OCI-LY3 (cell line): ENCODE measurements at regions not wholly inside any gene's neighbourhood (a gene's known extent, or its start where the extent isn't known, plus 50 kb on each side); places are given as distances from the start of the nearest gene placed in this dataset.
"Not testable (repeated sequence)": the region's sequence is repeated elsewhere in the genome, so short reads cannot be mapped to it uniquely, and the experiment has no call there.

Source experiments
- H2AFZ ChIP-seq: fragments of 200-600, 300-600 bp; shearing (Covaris generic); 2 replicates; pipeline ENCODE4 v1.6.0; 2014; ENCODE audit warnings: antibody characterized with exemption, low read depth, low read length
- H3K27ac ChIP-seq: fragments of 200-600, 300-600 bp; sonication (generic); 2 replicates; pipeline ENCODE4 v1.5.1; 2014; ENCODE audit warnings: mild to moderate bottlenecking, low read length, moderate library complexity, mixed read lengths
- H3K27me3 ChIP-seq: fragments of 200-600, 300-600 bp; sonication (generic); 2 replicates; pipeline ENCODE4 v1.6.1; 2014; ENCODE audit warnings: low read depth, low read length, mixed read lengths
- H3K36me3 ChIP-seq: fragments of 200-600, 300-600 bp; sonication (generic); replicated peaks from 2 replicates; pipeline ENCODE3; 2014; ENCODE audit warnings: low read depth, low read length, mixed read lengths
- H3K4me1 ChIP-seq: fragments of 300-600, 200-600 bp; sonication (generic); 2 replicates; pipeline ENCODE4 v1.6.1; 2014; ENCODE audit warnings: low read length, mixed read lengths
- H3K4me2 ChIP-seq: fragments of 200-600, 300-600 bp; sonication (generic); 2 replicates; pipeline ENCODE4 v1.6.1; 2014; ENCODE audit warnings: low read length, mixed read lengths
- H3K4me3 ChIP-seq: fragments of 300-600, 200-600 bp; sonication (generic); 2 replicates; pipeline ENCODE4 v1.5.1; 2014; ENCODE audit warnings: antibody characterized with exemption, mild to moderate bottlenecking, low read length, moderate library complexity
- H3K79me2 ChIP-seq: fragments of 300-600, 200-600 bp; shearing (Covaris generic); 2 replicates; pipeline ENCODE4 v1.6.1; 2014; ENCODE audit warnings: mild to moderate bottlenecking, low read length, mixed read lengths
- H3K9ac ChIP-seq: fragments of 300-600, 200-600 bp; shearing (Covaris generic); 2 replicates; pipeline ENCODE4 v1.6.0; 2014; ENCODE audit warnings: mild to moderate bottlenecking, low read length, moderate library complexity
- H3K9me3 ChIP-seq: fragments of 200-600, 300-600 bp; shearing (Covaris generic); 2 replicates; pipeline ENCODE4 v1.6.1; 2014; ENCODE audit warnings: low read length, mixed read lengths; ENCODE audit not compliant: insufficient read depth
- H4K20me1 ChIP-seq: fragments of 200-600, 300-600 bp; sonication (generic); 2 replicates; pipeline ENCODE4 v1.6.1; 2016; ENCODE audit warnings: low read length, mixed read lengths; ENCODE audit not compliant: insufficient read depth
- EZH2phosphoT487 ChIP-seq: fragments of 200-600 bp; shearing (Covaris generic); IDR thresholded peaks from 2 replicates; pipeline ENCODE4 v1.6.1; 2018; ENCODE audit warnings: antibody characterized with exemption, mixed run types, low read depth
- TF ChIP-seq, protein P1 (sequence below): fragments of 200-600, 300-600 bp; sonication (generic); IDR thresholded peaks from 2 replicates; pipeline ENCODE4 v1.5.1; 2014; ENCODE audit warnings: antibody characterized with exemption, low read length, low read depth

DNA sequence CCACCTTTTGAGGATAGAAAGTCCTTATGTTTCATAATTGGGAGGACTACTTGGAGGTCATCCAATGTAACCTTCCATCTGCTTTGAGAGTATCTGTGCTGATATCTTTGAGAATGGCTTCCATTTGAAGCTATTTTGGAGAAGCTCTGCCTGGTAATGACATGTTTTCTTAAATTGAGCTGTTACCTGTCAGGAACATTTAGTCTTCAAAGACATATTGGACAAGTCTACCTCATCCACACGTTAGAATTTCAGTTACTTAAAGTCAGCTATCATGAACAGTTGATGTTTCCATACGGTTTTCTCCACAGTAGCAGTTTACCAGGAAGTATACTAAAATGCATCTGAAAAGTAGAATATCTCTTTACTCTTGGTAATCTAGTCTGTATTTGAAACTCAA, 318.5 kb downstream of the EDEM1 start:
- Histone ChIP-seq H3K9me3 (peaks cover 5% of the 10 kb centered on the region; the same call in 1 of the 2 replicates), H3K36me3 (peaks cover 3% of the 10 kb centered on the region), H3K4me2 (no peak overlapping the region), H3K4me1 (no peaks in the 10 kb centered on the region), H3K79me2 (no peaks in the 10 kb centered on the region), H4K20me1 (no peaks in the 10 kb centered on the region), H2AFZ (no peak overlapping the region), H3K9ac (no peak overlapping the region), H3K27me3 (peaks cover 33% of the 10 kb centered on the region), H3K27ac (no peak overlapping the region), H3K4me3 (no peak overlapping the region)
- TF ChIP-seq, protein P1, sequence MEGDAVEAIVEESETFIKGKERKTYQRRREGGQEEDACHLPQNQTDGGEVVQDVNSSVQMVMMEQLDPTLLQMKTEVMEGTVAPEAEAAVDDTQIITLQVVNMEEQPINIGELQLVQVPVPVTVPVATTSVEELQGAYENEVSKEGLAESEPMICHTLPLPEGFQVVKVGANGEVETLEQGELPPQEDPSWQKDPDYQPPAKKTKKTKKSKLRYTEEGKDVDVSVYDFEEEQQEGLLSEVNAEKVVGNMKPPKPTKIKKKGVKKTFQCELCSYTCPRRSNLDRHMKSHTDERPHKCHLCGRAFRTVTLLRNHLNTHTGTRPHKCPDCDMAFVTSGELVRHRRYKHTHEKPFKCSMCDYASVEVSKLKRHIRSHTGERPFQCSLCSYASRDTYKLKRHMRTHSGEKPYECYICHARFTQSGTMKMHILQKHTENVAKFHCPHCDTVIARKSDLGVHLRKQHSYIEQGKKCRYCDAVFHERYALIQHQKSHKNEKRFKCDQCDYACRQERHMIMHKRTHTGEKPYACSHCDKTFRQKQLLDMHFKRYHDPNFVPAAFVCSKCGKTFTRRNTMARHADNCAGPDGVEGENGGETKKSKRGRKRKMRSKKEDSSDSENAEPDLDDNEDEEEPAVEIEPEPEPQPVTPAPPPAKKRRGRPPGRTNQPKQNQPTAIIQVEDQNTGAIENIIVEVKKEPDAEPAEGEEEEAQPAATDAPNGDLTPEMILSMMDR = no peak
- TF ChIP-seq EZH2phosphoT487 = no peak

DNA sequence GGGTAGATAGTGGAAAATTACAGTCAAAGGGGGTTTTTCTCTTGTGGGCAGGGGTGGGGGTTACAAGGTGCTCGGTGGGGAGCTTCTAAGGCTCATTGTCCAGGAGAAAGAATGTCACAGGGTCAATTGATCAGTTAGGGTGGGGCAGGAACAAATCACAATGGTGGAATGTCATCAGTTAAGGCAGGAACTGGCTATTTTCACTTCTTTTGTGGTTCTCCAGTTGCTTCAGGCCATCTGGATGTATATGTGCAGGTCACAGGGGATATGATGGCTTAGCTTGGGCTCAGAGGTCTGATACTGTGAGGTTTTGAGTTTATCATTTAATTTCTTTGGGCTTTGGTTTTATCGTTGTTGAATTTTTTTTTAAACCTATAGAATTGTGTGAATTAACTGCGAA, 321.4 kb downstream of the EDEM1 start:
- not testable (repeated sequence) for H3K36me3 ChIP-seq, H3K27ac ChIP-seq, H3K4me1 ChIP-seq, H3K4me3 ChIP-seq, H2AFZ ChIP-seq, H3K9me3 ChIP-seq, H4K20me1 ChIP-seq, H3K4me2 ChIP-seq, H3K79me2 ChIP-seq, H3K9ac ChIP-seq
- H3K27me3 ChIP-seq = peaks cover 10% of the 10 kb centered on the region; the same call in 1 of the 2 replicates

DNA sequence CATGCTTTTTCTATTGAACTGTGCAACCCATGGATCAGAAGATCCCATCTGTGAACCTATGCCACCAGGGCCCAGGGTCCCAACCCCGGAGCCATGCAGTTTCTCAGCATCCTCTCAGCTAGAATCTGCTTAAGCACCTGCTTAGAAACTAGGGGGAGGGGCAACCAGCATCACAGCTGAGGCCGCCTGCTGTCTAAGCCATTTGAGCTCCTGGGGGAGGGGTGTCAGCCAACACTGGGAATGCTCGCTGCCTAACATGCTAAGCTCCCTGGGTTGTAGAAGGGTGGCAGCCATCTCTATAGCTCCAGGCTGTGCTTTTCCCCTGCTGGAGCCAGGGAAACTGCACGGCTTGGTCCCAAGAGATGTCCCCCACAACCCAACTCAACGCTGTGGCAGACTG, 322.8 kb downstream of the EDEM1 start:
- no peak for TF ChIP-seq EZH2phosphoT487
- TF ChIP-seq, protein P1 = no peak
- H3K4me1 ChIP-seq = no peaks in the 10 kb centered on the region
- H3K9me3 ChIP-seq = peaks cover 5% of the 10 kb centered on the region; the same call in 1 of the 2 replicates
- H3K27me3 ChIP-seq = peaks cover 4% of the 10 kb centered on the region; the same call in 1 of the 2 replicates
- no peaks in the 10 kb centered on the region for H3K79me2 ChIP-seq
- no peak overlapping the region for H3K9ac ChIP-seq
- H4K20me1 ChIP-seq = no peaks in the 10 kb centered on the region
- no peak overlapping the region for H2AFZ ChIP-seq
- no peak overlapping the region for H3K4me3 ChIP-seq
- H3K36me3 ChIP-seq = peaks cover 3% of the 10 kb centered on the region
- H3K4me2 ChIP-seq = no peak overlapping the region
- no peak overlapping the region for H3K27ac ChIP-seq

DNA sequence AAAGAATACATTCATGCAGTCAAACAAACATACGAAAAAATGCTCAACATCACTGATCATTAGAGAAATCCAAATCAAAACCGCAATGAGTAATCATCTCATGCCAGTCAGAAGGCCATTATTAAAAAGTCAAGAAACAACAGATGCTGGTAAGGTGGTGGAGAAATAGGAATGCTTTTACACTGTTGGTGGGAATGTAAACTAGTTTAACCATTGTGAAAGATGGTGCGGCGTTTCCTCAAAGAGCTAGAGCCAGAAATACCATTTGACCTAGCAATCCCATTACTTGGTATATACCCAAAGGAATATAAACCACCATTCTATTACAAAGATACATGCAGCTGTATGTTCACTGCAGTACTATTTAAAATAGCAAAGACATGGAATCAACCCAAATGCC, 330.4 kb downstream of the EDEM1 start:
- no peak overlapping the region for H3K4me3 ChIP-seq
- H3K79me2 ChIP-seq = no peaks in the 10 kb centered on the region
- no peak overlapping the region for H3K9ac ChIP-seq
- peaks cover 3% of the 10 kb centered on the region for H3K4me1 ChIP-seq
- H3K36me3 ChIP-seq = no peaks in the 10 kb centered on the region
- H3K27ac ChIP-seq = no peak overlapping the region
- H4K20me1 ChIP-seq = no peaks in the 10 kb centered on the region
- H2AFZ ChIP-seq = no peak overlapping the region
- H3K27me3 ChIP-seq = peaks cover 10% of the 10 kb centered on the region
- no peak overlapping the region for H3K4me2 ChIP-seq
- no peak for TF ChIP-seq EZH2phosphoT487
- TF ChIP-seq, protein P1 = no peak
- H3K9me3 ChIP-seq = no peaks in the 10 kb centered on the region

DNA sequence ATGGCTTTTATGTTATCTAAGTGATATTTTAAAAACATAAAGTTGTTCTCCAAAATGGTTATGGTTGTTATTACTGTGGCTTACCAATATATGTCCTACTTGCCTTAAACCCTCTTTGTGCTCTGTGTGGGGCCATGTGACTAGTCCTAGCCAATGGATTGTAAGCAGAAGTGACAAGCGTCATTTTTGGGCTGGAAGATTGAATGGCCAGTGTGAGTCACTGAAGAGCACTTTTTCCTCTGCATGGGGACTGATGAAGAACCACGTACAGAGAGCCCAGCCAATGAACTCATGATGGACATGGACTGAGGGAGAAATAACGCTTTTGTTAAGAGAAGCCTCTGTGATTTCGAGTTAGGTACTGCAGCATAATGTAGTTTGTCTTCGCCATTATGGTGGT, 332.7 kb downstream of the EDEM1 start:
- Histone ChIP-seq H3K4me2 (no peak overlapping the region), H3K79me2 (no peaks in the 10 kb centered on the region), H4K20me1 (no peaks in the 10 kb centered on the region), H2AFZ (no peak overlapping the region), H3K4me3 (no peak overlapping the region), H3K27ac (no peak overlapping the region), H3K27me3 (peaks cover 10% of the 10 kb centered on the region), H3K9me3 (no peaks in the 10 kb centered on the region), H3K9ac (no peak overlapping the region), H3K4me1 (peaks cover 12% of the 10 kb centered on the region), H3K36me3 (no peaks in the 10 kb centered on the region)
- TF ChIP-seq, protein P1 = no peak
- TF ChIP-seq EZH2phosphoT487 = no peak
